ENCODE measurements at regions not wholly inside any gene's neighbourhood (a gene's known extent, or its start where the extent isn't known, plus 50 kb on each side); places are given as distances from the start of the nearest gene placed in this dataset.
"Not testable (repeated sequence)": the region's sequence is repeated elsewhere in the genome, so short reads cannot be mapped to it uniquely, and the experiment has no call there.

DNA sequence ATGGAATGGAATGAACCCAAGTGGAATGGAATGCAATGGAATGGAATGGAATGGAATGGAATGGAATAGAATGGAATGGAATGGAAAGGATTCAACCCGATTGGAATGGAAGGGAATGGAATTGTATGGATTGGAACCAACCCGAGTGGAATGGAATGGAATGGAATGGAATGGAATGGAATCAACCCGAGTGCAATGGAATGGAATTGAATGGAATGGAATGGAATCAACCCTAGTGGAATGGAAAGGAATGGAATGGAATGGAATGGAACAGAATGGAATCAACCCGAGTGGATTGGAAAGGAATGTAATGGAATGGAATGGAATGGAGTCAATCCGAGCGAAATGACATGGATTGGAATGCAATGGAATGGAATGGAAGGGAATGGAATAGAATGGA lies 1144.9 kb downstream of the RPIA start:
- TF ChIP-seq, protein P1, sequence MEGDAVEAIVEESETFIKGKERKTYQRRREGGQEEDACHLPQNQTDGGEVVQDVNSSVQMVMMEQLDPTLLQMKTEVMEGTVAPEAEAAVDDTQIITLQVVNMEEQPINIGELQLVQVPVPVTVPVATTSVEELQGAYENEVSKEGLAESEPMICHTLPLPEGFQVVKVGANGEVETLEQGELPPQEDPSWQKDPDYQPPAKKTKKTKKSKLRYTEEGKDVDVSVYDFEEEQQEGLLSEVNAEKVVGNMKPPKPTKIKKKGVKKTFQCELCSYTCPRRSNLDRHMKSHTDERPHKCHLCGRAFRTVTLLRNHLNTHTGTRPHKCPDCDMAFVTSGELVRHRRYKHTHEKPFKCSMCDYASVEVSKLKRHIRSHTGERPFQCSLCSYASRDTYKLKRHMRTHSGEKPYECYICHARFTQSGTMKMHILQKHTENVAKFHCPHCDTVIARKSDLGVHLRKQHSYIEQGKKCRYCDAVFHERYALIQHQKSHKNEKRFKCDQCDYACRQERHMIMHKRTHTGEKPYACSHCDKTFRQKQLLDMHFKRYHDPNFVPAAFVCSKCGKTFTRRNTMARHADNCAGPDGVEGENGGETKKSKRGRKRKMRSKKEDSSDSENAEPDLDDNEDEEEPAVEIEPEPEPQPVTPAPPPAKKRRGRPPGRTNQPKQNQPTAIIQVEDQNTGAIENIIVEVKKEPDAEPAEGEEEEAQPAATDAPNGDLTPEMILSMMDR (IDR thresholded peaks at IDR 0.05): not testable (repeated sequence)
- not testable (repeated sequence) for TF ChIP-seq EP300 (IDR thresholded peaks at IDR 0.05)

All from stomach (tissue), 4 donors.